Daoy (cell line): ENCODE measurements at regions not wholly inside any gene's neighbourhood (a gene's known extent, or its start where the extent isn't known, plus 50 kb on each side); places are given as distances from the start of the nearest gene placed in this dataset.

Experiments used
- DNase-seq: peaks from one replicate; pipeline ENCODE4 v3.0.0-alpha.2; 2015; ENCODE audit warnings: low read depth

DNA sequence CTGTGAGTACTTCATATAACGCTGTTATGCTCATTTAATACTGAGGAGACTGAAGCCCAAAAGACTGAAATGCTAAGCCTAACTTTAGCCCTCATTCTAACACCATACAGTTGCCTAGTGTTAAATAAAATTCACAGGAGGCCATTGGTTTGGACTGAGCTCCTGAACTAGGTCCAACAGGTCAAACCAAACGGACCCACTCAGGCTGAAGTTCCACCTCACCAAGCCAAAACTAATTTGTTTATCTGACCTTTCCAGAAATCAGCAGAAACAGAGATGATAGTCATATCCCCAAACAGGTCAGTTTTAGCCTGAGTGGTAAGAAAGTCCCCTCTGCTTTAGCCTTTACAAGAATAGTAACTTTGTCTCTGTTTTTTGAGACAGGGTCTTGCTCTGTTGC lies 311.3 kb upstream of the ZP4 start:
- DNase-seq: no peak

DNA sequence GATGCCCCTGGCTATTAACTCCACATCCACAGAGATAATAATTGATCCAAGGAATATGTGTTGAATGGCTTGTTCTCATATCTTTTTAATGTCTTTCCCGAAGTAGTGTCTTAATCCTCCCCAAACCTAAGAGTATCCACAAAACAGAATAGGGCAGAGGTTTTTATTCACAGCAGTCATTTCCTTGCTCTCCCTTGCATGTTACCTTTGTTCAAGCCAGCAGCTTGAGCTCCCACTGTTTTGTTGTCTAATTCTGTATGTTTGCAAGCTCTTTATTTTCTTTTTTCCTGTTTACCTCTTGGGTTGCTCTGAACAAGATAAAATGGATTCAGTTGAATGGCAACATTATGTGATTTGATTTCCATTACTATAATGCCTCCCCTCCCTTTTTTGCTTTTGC lies 308.6 kb upstream of the ZP4 start:
- DNase-seq: no peak

DNA sequence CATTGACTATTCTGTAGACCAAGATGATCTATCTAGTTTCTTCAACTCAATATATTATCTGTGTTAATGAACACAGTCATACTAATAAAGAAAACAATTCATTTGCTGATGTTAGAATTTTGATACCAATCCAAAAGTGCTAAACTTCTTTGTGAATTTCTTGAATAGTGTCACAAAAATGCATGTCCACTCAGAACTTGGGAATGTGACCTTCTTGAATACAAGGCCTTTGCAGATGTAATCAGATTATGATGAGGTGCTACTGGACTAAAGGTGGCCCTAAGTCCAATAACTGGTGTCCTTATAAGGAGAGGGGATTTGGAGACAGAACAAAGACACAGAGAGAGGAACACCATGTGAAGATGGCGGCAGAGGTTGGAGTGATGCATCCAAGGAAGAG lies 305.8 kb upstream of the ZP4 start:
- no peak for DNase-seq

DNA sequence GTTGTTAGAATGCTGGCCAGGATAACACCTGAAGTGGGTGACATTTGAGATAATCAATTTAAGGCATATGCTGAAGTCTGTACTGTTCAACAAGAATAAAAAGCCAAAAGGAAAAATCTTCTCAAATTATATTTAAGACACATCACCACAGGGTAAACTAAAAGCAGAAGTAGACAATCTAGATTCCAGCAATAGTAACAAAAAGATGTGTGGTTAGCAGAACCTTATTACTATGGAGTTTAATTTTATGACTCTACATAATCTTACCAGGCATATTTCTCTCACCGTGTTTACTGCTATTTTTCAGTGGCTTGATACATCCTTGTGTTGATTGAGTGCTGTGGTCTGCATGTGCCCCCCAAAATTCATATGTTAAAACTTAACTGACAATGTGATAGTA lies 300.4 kb upstream of the ZP4 start:
- DNase-seq: no peak

DNA sequence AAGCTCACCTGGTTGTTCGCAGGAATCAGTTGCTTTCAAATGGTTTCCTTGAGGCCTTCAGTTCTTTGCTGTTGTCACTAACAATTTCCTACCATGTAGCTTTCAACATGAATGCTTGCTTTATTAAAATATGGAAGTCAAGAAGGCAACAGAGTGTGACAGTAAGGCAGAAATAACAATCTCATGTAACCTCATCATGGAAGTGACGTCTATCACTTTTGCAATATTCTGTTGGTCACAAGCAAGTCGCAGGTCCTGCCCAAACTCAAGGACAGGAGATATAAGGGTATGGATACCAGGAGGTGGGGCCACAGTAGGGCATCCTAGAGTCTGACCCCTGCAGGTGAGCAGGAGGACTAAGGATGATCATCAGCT lies 296.8 kb upstream of the ZP4 start:
- DNase-seq: no peak

DNA sequence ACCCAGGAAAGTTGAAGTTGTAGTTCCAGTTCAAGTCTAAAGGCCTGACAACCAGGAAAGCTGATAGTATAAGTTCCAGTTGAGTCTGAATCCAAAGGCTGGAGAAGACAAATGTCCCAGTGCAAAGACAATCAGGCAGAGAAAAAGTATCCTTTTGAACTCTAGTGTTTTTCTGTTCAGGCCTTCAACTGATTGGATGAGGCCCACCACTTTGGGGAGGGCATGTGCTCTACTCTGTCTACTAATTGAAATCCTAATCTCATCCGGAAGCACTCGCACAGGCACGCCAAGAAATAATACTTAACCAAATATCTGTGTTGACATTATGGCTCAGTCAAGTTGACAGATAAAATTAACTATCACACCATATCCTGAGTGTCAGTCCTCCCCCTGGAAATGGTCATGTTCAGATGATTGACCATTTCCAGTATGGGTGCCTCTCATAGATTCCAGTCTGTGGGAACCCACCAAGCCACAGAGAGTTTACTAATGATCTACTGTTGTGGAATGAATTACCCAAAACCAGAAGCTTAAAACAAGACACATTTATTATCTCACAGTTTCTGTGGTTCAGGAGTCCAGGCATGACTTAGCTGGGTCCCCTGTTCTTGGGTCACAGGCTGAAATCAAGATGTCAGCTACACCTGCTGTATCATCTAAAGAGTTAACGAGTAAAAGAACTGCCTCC lies 296.3 kb upstream of the ZP4 start:
- DNase-seq: no peak

DNA sequence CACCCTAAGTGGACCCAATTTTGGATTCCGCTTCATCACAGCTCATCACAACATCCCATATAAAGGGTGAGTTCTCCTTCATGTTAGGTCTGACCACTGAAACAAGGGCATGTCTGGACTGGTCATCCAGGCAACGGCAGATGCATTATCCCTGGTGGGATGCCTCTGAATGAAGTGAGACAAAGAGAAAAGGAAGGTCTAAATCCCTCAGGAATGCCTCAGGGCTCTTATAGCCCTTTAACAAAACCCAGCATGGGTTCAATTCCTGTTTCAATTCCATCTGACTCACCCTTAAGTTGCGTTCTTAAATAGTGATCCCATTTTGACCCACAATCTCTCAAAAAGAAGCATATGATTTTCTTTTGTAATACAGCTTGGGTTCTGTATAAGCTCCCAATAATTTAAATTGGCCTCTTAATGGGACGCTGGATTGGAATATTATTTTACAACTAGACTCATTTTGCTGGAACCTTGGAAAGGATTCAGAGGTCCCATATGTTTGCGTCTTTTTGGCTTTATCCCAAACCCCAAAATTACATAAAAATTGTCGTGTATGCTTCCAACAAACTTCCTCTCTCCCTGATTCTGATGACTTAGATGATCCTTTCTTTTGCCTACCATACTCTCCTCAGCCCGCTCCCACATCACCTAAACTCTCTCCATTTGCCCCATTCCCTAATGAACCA lies 287.4 kb upstream of the ZP4 start:
- peak; percentile 13 for DNase-seq

DNA sequence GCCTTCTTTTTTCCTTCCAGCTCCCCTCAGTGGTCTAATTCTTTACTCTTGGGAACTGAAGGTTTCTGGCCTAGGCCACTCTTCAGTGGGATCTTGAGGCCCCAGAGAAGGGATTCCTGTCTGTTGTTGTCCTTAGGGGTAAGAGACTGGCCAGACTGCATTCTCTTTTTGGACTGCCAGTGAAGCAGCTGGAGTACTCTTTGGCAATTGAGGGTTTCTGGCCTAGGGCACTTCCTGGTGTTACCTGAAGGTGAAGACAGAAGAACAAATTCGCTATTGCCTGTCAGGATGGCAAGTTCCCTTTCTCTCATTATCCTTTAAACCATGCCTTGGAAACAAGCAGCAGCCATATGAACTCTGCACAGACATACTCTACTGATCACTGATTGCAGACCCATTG lies 286.6 kb upstream of the ZP4 start:
- no peak for DNase-seq

DNA sequence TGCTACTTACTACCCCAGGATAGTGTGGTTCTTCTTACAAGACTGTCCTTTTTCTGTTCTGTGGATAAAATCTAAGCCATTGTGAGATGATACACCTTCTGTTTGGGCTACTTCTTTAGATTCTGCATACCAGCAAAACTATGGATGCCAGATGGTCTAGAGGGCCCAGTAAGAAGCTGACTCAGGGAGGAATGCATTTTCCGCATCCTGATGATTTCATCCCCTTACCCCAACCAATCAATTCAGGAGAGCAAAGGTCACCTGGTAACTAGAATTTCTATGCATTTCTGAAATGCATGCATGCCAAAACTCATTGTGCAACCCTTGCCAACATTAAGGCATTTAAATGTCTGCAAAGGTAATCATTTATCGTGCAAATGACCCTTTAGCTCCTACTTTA lies 285.7 kb upstream of the ZP4 start:
- peak; percentile 5 for DNase-seq

DNA sequence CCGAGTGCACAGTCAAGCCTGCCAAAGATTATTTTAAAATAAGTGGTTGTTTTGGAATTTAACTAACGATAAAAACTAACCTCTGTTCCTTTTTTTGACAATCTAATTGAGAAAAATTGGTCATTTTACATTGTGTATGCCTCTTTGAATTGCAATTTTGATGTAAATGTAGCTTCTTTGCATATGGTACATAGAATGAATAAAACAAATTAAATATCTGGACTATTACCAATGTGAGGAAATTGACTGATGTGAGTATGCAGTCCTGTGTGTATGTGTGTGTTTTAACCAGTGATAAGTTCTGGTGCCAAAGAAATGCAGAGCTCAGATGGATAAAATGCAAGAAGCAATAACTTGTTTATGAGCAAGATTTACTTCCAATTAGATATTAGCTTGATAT lies 281.3 kb upstream of the ZP4 start:
- DNase-seq: no peak

DNA sequence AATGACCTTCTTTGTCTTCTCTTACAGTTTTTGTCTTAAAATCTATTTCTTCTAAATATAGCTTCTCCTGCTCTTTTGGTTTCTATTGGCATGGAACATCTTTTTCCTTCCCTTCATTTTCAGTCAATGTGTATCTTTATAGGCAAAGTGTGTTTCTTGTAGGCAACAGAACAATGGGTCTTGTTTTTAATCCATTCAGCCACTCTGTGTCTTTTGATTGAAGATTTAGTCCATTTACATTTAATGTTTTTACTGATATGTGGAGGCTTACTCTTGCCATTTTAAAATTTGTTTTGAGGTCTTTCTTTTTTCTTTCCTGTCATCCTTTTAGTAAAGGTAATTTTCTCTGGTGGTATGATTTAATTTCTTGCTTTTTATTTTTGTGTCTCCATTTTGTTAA lies 271.2 kb upstream of the ZP4 start:
- DNase-seq: no peak

DNA sequence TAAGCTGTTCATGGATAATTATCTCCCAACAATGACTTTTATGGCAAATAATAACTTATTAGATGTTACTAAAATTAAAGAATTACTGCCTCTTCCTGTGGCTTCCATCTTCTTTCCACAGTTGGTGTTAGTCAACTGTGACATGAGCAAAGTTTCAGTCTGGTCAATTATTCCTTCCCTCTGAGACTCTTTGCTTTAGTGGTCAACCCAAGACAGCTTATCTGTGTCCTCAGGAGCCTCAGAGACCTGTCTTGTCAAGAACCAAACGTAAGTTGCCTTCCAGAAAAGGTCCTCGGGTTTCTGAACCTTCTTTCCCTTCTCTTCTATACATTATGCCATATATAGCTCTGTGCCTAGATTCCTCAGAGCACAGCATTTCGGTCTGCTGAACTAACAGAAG lies 263.2 kb upstream of the ZP4 start:
- no peak for DNase-seq

DNA sequence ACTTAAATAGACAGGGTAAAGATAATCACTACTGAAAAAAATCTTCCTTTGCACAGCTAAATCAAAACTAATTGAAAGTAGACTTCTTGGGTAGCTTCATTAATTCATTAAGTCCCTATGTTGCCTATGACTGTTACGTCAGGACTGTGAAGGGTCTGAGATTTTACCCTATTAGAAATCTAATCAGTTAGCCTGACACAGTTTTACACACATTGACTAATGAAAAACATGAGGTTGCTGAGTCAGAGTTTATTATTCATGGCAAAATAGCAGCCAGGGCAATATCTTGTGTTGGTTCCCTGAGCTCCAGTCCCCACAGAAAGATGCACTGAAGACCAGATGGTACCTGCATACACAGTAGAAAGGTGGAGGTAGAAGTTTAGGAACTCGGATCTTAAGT lies 262.5 kb upstream of the ZP4 start:
- no peak for DNase-seq

DNA sequence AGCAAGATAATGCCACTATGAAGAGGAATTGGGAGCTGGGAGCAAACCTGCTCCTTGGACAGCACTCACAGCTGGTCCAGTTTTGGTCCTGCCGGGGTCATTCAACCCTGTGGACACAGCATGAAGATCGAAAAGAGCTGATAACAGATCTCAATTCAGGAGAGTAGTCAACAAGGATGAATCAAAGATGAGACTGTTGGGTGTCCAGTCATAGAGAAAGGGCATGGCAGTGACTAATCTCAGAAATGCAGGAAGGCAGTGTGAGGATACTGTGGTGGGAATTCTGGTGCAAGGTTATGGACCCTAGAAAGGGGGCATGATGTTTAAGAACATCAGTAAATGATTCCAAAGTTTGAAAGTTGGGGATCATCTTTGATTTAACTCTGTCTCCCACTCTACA lies 261.4 kb upstream of the ZP4 start:
- no peak for DNase-seq

DNA sequence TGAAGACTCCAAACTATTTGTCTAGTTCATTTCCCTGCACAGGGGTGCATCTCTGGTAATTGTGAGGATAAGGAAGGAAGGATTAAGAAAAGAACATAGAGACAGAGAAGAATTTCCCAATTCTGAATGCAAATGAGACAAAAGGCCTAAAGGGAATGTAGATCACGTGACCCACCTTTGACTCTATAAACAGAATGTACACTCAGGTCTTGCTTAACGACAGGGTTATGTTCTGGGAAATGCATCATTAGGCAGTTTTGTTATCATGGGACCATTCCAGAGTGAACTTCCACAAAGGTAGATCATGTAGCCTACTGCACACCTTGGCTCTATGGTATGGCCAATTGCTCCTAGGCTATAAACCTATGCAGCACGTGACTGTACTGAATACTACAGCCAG lies 252.3 kb upstream of the ZP4 start:
- no peak for DNase-seq

DNA sequence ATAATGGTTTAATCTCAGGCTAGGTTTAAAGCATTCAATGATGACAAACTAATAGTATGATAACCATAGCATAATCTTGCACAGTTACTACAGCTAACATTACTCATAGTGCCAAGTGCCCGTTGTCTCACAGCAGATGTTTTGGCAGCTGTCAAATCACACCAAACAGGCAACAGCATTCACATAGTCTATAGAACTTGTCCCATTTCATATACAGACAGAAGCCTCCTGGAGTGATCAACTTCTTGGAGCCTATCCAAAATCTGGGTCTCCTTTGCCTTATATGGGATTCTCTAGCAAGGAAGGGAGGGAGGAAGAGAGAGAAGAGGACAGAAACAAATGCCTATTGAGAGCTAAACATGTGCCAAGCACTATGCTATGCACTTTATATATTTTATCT lies 250.6 kb upstream of the ZP4 start:
- no peak for DNase-seq

DNA sequence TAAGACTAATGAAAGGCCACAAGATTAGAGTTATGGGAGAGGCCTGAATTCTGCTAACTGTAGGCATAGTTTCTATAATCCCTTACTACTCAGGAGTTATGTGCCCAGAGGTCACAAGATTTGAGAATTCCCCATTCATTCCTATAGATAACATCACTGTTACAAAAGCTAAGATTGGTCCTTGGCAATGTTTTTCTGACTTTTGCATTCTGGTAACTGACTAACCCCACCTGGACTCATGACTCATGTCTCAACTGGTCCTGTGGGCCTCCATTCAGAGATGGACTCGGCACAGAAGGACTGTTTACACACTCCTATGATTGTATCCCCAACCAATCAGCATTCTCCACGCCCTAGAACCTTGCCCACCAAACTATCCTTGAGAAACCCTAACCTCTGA lies 249.0 kb upstream of the ZP4 start:
- peak; percentile 8 for DNase-seq

DNA sequence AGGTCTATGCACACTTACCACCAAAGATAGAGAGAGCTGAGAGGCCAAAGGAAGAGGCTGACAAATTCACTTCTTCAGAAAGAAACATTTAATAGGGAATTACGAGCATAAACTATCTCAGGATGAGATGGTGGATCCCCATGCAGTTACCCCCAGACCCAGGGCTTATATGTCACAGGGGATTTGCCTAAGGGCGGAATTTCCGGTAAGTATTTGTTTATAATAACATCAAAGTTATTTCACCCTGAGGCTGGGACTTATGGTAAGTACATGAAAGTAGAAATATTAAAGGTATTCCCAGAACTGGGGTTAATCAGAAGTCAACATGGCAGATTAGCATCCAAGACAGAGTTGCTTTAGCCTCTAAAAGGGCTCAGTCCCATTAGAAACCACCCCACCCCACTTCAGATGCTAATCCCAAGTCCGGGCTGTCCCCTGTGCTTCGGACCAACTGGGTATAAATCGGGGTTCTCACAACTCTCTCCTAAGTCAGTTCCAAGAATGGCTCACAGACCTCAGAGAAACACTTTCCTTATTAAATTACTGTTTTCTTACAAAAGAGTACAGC lies 247.4 kb upstream of the ZP4 start:
- DNase-seq: no peak

DNA sequence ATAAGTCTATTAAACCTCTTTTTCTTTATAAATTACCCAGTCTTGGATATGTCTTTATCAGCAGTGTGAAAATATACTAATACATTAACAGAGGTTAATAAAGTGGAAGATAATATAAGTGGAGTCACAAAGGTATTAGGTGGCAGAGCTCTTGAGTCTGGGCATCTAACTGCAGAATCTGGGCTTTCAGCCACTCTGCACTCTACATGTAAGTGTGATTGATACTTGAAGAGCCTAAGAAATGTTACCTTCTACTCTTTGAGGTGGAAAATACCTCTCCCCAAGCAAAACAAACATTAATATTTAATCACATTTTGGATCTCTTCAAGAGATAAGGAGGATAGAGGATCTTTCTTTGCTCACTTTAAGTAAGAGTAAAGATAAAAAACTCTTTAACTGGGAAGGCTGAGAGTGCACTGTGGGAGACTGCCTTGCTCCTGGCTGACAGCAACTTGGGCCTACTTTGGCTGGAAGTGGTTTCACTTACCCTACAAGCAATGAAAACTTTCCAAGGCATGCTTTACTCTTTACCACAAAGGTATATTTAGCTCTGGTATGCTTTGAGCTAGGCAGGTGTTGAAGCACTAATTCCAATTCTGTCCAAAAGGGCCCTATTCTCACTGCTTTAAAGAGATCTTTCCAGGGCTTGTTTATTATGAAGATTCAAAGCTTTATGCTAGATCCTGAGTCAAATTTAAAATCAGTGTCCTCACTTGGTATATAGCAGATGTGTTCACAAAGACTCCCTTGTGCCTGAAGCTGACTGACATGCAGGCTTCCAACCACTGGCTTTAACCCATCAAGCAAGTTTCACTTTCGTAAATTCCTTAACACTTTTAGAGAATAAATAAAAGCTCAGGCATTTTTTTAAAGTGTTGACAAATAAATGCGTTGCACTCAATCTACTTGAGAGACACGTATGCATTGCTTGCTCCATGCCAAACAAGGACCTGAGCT lies 245.3 kb upstream of the ZP4 start:
- DNase-seq: no peak

DNA sequence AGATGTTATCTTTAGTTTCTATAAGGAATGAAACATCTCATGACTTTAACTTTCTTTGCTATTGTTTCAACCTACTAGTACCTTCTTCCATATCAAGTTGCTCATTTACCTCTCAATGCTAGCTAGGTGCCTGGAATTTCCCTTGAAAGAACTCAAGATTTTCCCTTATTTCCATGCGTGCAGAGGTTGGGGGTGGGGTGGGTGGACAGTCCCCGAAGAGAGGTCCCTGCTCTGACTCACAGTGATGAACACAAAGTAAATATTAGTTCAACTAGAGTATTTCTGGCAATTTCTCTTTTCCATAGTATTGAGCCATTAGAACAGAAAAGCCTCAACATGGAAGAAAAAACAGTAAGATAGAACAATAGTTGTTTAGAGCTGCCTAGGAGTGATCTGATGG lies 239.0 kb upstream of the ZP4 start:
- DNase-seq: no peak

DNA sequence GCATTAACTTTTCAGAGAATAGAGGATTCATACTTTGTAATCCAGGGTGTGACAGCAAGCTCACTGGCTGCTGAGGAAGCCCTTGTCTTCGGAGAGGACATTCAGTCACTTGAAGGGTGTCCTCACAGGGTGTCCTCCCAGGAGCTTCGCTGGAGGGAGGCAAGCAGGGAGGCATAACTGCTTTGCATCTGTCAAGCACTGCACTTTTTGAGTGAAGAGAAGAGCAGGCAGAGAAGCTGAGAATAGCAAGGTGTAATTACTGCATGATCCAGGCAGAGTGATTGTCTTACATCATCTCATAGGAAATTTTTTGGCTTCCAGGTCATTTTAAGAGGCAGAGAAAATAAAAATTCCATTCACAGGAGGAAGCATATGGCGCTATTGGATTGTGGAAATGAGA lies 232.5 kb upstream of the ZP4 start:
- no peak for DNase-seq

DNA sequence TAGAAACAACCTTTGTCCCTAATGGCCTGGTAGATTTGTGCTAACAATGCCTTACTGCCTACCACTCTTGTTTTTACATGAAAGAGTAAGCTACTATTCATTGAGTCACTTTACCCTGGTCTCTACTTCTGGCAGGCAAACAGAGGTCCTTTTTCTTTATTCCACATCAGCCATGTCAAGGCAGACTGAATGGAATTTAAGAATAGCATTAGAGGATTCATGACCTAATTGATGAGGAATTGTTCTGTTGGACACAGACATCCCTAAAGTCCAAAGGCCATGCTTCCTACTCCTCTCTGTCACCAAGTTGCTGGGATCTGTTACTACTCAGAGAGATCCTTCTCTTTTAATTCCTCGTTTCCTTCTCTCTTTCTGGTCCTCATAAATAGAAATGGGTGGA lies 229.1 kb upstream of the ZP4 start:
- no peak for DNase-seq

DNA sequence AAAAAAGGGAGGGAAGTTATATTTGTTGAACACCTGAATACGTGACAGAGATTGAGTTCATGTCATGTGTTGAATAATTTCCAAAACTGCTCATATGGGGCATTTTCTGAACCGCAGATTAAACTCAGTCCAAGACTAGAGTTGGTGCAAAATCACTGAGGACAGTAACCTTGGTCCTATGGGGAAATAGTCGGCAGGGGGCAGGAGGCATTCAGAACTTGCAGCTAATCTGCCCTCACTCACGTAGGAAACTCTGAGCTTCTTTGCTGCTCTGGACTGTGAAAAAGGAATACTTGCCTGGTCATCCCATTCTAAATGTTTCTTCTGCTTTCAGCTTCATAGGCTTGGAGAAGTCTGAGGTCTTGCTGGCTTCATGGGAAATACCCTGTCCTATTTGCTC lies 228.3 kb upstream of the ZP4 start:
- DNase-seq: no peak
